ENCODE measurements at regions not wholly inside any gene's neighbourhood (a gene's known extent, or its start where the extent isn't known, plus 50 kb on each side); places are given as distances from the start of the nearest gene placed in this dataset.

GRCh38 chr4:20101831-20102230 lies 149.9 kb upstream of the SLIT2 start:
- no peak overlapping the region for H3K27ac ChIP-seq (ENCODE audit: low read depth, low read length)
- H3K4me3 ChIP-seq (ENCODE audit: low read depth, low read length) = no peak overlapping the region
- ChIA-PET POLR2A (no interaction called here), CTCF (interaction anchor here (0.6 to 1.9 kb wide), 2 partner anchors 146 to 378 kb away, joined by 3 to 6 read pairs; no protein-coding TSS in a partner anchor)
- TF ChIP-seq CTCF (IDR thresholded peaks at IDR 0.05; ENCODE audit: low read depth, low read length) = no peak
- no peaks in the 10 kb centered on the region for H3K27me3 ChIP-seq (ENCODE audit: control insufficient read depth, insufficient read depth, low read length)
- H3K9me3 ChIP-seq (ENCODE audit: control insufficient read depth, insufficient read depth, low read length) = no peaks in the 10 kb centered on the region
- DNase-seq (ENCODE audit: low read depth, low spot score) = no peak

GRCh38 chr4:20096911-20097310 lies 154.8 kb upstream of the SLIT2 start:
- H3K27ac ChIP-seq (ENCODE audit: low read depth, low read length) = no peak overlapping the region
- no peak for TF ChIP-seq CTCF (IDR thresholded peaks at IDR 0.05; ENCODE audit: low read depth, low read length)
- no peak for DNase-seq (ENCODE audit: low read depth, low spot score)
- H3K9me3 ChIP-seq (ENCODE audit: control insufficient read depth, insufficient read depth, low read length) = no peaks in the 10 kb centered on the region
- POLR2A ChIA-PET = no interaction called here
- no peaks in the 10 kb centered on the region for H3K27me3 ChIP-seq (ENCODE audit: control insufficient read depth, insufficient read depth, low read length)
- CTCF ChIA-PET = no interaction called here
- no peak overlapping the region for H3K4me3 ChIP-seq (ENCODE audit: low read depth, low read length)

GRCh38 chr4:20095805-20096541 lies 155.7 kb upstream of the SLIT2 start:
- H3K27ac ChIP-seq (ENCODE audit: low read depth, low read length) = no peak overlapping the region
- no peaks in the 10 kb centered on the region for H3K9me3 ChIP-seq (ENCODE audit: control insufficient read depth, insufficient read depth, low read length)
- no peak for TF ChIP-seq CTCF (IDR thresholded peaks at IDR 0.05; ENCODE audit: low read depth, low read length)
- no peak for DNase-seq (ENCODE audit: low read depth, low spot score)
- ChIA-PET POLR2A (no interaction called here), CTCF (no interaction called here)
- H3K4me3 ChIP-seq (ENCODE audit: low read depth, low read length) = no peak overlapping the region
- H3K27me3 ChIP-seq (ENCODE audit: control insufficient read depth, insufficient read depth, low read length) = no peaks in the 10 kb centered on the region

- DNase-seq (ENCODE audit: low read depth, low spot score) = no peak
- Histone ChIP-seq H3K27me3 (ENCODE audit: control insufficient read depth, insufficient read depth, low read length) (no peaks in the 10 kb centered on the region), H3K9me3 (ENCODE audit: control insufficient read depth, insufficient read depth, low read length) (no peaks in the 10 kb centered on the region), H3K4me3 (ENCODE audit: low read depth, low read length) (no peak overlapping the region), H3K27ac (ENCODE audit: low read depth, low read length) (no peak overlapping the region)
- TF ChIP-seq CTCF (IDR thresholded peaks at IDR 0.05; ENCODE audit: low read depth, low read length) = no peak
- CTCF ChIA-PET = no interaction called here
- POLR2A ChIA-PET = no interaction called here
These were observed 159.9 kb upstream of the SLIT2 start for GRCh38 chr4:20091781-20092180.

- H3K27me3 ChIP-seq (ENCODE audit: control insufficient read depth, insufficient read depth, low read length) = no peaks in the 10 kb centered on the region
- no peak overlapping the region for H3K27ac ChIP-seq (ENCODE audit: low read depth, low read length)
- POLR2A ChIA-PET = no interaction called here
- no peaks in the 10 kb centered on the region for H3K9me3 ChIP-seq (ENCODE audit: control insufficient read depth, insufficient read depth, low read length)
- CTCF ChIA-PET = interaction anchor here (0.6 kb wide), 1 partner anchor 1328 kb away, joined by 3 read pairs; no protein-coding TSS in a partner anchor
- no peak for DNase-seq (ENCODE audit: low read depth, low spot score)
- no peak for TF ChIP-seq CTCF (IDR thresholded peaks at IDR 0.05; ENCODE audit: low read depth, low read length)
- no peak overlapping the region for H3K4me3 ChIP-seq (ENCODE audit: low read depth, low read length)
These were observed 164.2 kb upstream of the SLIT2 start for GRCh38 chr4:20087522-20087911.
